HCT116 (cell line): ENCODE measurements at regions not wholly inside any gene's neighbourhood (a gene's known extent, or its start where the extent isn't known, plus 50 kb on each side); places are given as distances from the start of the nearest gene placed in this dataset.

Source experiments
- ATAC-seq: fragments of 200-7000 bp; cut with Tn5 transposase; 2 replicates; pipeline ENCODE4 v1.9.1; 2020; ENCODE audit warnings: mild to moderate bottlenecking, moderate library complexity
- BruUV-seq: library from RNA; stranded (reverse); fragments of 400-500 nt; replicated peaks from 2 replicates; lab custom pipeline; 2021; lab: Mats Ljungman, UMichigan
- CTCF ChIA-PET: fragments of 300-600 bp; sonication (Branson Sonifier 250); formaldehyde crosslinking; loops from one replicate; lab custom pipeline; 2021; ENCODE audit warnings: antibody characterized with exemption; lab: Charles Lee
- POLR2A ChIA-PET: fragments of 300-600, 350-600 bp; sonication (Branson Sonifier 250); formaldehyde crosslinking; loops from one replicate; lab custom pipeline; 2021; ENCODE audit warnings: antibody characterized with exemption; lab: Charles Lee
- RAD21 ChIA-PET, 2 experiments: fragments of 300-600 bp; sonication (Branson Sonifier 250); formaldehyde crosslinking; loops; one replicate each; lab custom pipeline; 2023; ENCODE audit warnings: low total read pairs in 2 of 2; ENCODE audit not compliant: uncharacterized antibody in 2 of 2, unreplicated experiment in 2 of 2, low non-redundant PET in 1 of 2; lab: Charles Lee
- DNase-seq: peaks from one replicate; pipeline ENCODE4 v3.0.0-alpha.2; 2010; ENCODE audit warnings: low read depth, low spot score
- H2AFZ ChIP-seq: fragments of 200-600 bp; shearing (Covaris generic), sonication (generic); 2 replicates; pipeline ENCODE4 v1.6.1; 2017; ENCODE audit warnings: low read depth, mixed run types, mixed read lengths, antibody characterized with exemption, low read length; ENCODE audit not compliant: poor library complexity, severe bottlenecking
- H3K27ac ChIP-seq: 2 replicates; pipeline ENCODE4 v1.5.1; 2012; ENCODE audit warnings: low read depth, low read length
- H3K27me3 ChIP-seq: fragments of 200-600 bp; sonication (generic); 2 replicates; pipeline ENCODE4 v1.6.1; 2016; ENCODE audit warnings: mixed run types, low read length, mixed read lengths; ENCODE audit not compliant: insufficient read depth
- H3K36me3 ChIP-seq, 2 experiments: fragments of 200-500 bp in 1 of 2; fragments of 200-600 bp in 1 of 2; sonication (Bioruptor generic) in 1 of 2; sonication (generic) in 1 of 2; 2 replicates each; pipeline versions ENCODE4 v1.5.1 to v1.6.1; 2014 to 2016; ENCODE audit warnings: low read length in 2 of 2, inconsistent platforms in 1 of 2, mixed read lengths in 1 of 2, mixed run types in 1 of 2; ENCODE audit not compliant: insufficient read depth in 2 of 2, control insufficient read depth in 1 of 2
- H3K4me1 ChIP-seq, 2 experiments: fragments of 200-600 bp in 1 of 2; sonication (generic) in 1 of 2; 2 replicates each; pipeline versions ENCODE4 v1.5.1 to v1.6.1; 2012 to 2017; ENCODE audit warnings: low read length in 2 of 2, inconsistent platforms in 1 of 2, mild to moderate bottlenecking in 1 of 2, mixed read lengths in 1 of 2, mixed run types in 1 of 2, moderate library complexity in 1 of 2; ENCODE audit not compliant: insufficient read depth in 2 of 2, control insufficient read depth in 1 of 2
- H3K4me2 ChIP-seq: fragments of 200-600 bp; sonication (generic); 2 replicates; pipeline ENCODE4 v1.6.1; 2017; ENCODE audit warnings: mixed run types, low read length, mixed read lengths
- H3K4me3 ChIP-seq, 2 experiments: fragments of 200-600 bp in 1 of 2; sonication (generic) in 1 of 2; replicated peaks in 1 of 2; 2 replicates each; pipeline ENCODE4 v1.5.1; 2011 to 2016; ENCODE audit warnings: low read length in 2 of 2, control low read depth in 1 of 2, low read depth in 1 of 2, mild to moderate bottlenecking in 1 of 2, mixed read lengths in 1 of 2, mixed run types in 1 of 2
- H3K79me2 ChIP-seq: fragments of 200-600 bp; sonication (generic); 2 replicates; pipeline ENCODE4 v1.6.1; 2017; ENCODE audit warnings: mild to moderate bottlenecking, mixed run types, low read length, moderate library complexity, mixed read lengths; ENCODE audit not compliant: insufficient read depth
- H3K9ac ChIP-seq: fragments of 200-600 bp; sonication (generic); 2 replicates; pipeline ENCODE4 v1.6.1; 2016; ENCODE audit warnings: low read length, mixed read lengths
- H3K9me2 ChIP-seq: fragments of 200-600 bp; sonication (generic), shearing (Covaris generic); 2 replicates; pipeline ENCODE4 v1.6.1; 2017; ENCODE audit warnings: mixed run types, mild to moderate bottlenecking, moderate library complexity; ENCODE audit not compliant: insufficient read depth
- H3K9me3 ChIP-seq, 2 experiments: fragments of 200-500 bp in 1 of 2; fragments of 200-600 bp in 1 of 2; sonication (Bioruptor generic) in 1 of 2; sonication (generic) in 1 of 2; 2 replicates each; pipeline ENCODE4 v1.6.1; 2014 to 2017; ENCODE audit warnings: low read length in 2 of 2, mixed read lengths in 2 of 2, inconsistent platforms in 1 of 2, low read depth in 1 of 2, mild to moderate bottlenecking in 1 of 2, mixed run types in 1 of 2, moderate library complexity in 1 of 2; ENCODE audit not compliant: control insufficient read depth in 1 of 2, insufficient read depth in 1 of 2
- H4K20me1 ChIP-seq: fragments of 200-600 bp; sonication (generic), shearing (Covaris generic); 2 replicates; pipeline ENCODE4 v1.6.1; 2017; ENCODE audit warnings: mixed run types, mild to moderate bottlenecking, moderate library complexity; ENCODE audit not compliant: insufficient read depth
- CEBPB ChIP-seq: IDR thresholded peaks from 2 replicates; pipeline ENCODE4 v1.6.1; 2012; ENCODE audit warnings: low read depth
- EGR1 ChIP-seq: IDR thresholded peaks from 2 replicates; pipeline ENCODE4 v1.6.1; 2012; ENCODE audit warnings: low read depth
- EZH2phosphoT487 ChIP-seq: fragments of 200-600 bp; IDR thresholded peaks from 2 replicates; pipeline ENCODE4 v1.6.1; 2018; ENCODE audit warnings: antibody characterized with exemption, borderline replicate concordance
- FOSL1 ChIP-seq: IDR thresholded peaks from 2 replicates; pipeline ENCODE4 v1.6.1; 2012; ENCODE audit warnings: low read depth
- JUND ChIP-seq: IDR thresholded peaks from 2 replicates; pipeline ENCODE4 v1.6.1; 2012
- POLR2A ChIP-seq: IDR thresholded peaks from 2 replicates; pipeline ENCODE4 v1.7.0; 2011; ENCODE audit warnings: borderline replicate concordance; ENCODE audit not compliant: insufficient read depth, insufficient read length; ENCODE audit errors: extremely low read depth
- SIN3A ChIP-seq: IDR thresholded peaks from 2 replicates; pipeline ENCODE4 v1.6.1; 2012; ENCODE audit warnings: low read depth
- TCF7L2 ChIP-seq: IDR thresholded peaks from 2 replicates; pipeline ENCODE4 v1.7.0; 2011; ENCODE audit warnings: borderline replicate concordance, inconsistent platforms; ENCODE audit not compliant: insufficient read depth, insufficient read length; ENCODE audit errors: extremely low read depth
- ZFX ChIP-seq: fragments of 450-650 bp; IDR thresholded peaks from 2 replicates; pipeline ENCODE4 v1.6.1; 2017
- ZNF274 ChIP-seq: fragments of 200-500 bp; sonication (Bioruptor generic); IDR thresholded peaks from 2 replicates; pipeline ENCODE4 v1.6.1; 2014; ENCODE audit warnings: mild to moderate bottlenecking, low read depth, low read length, inconsistent platforms
- intact Hi-C: fragments of 100-400 bp; cut with micrococcal nuclease; formaldehyde crosslinking; loops from 2 replicates; pipeline ENCODE4 v1.10.0; 2022
- TF ChIP-seq, protein P1 (sequence below): IDR thresholded peaks from 2 replicates; pipeline ENCODE4 v1.6.1; 2012
- TF ChIP-seq, protein P2 (sequence below): IDR thresholded peaks from 2 replicates; pipeline ENCODE4 v1.6.1; 2011; ENCODE audit warnings: mild to moderate bottlenecking, low read length, moderate library complexity; ENCODE audit not compliant: insufficient replicate concordance; ENCODE audit errors: extremely low read depth
- TF ChIP-seq, protein P3 (sequence below), 3 experiments: fragments of 200-600 bp in 1 of 3; sonication (generic) in 1 of 3; IDR thresholded peaks in 2 of 3; conservative IDR thresholded peaks in 1 of 3; 2 replicates each; pipeline ENCODE4 v1.5.1; 2012 to 2017; ENCODE audit warnings: low read depth in 2 of 3, low read length in 2 of 3, antibody characterized with exemption in 1 of 3, borderline replicate concordance in 1 of 3, control low read depth in 1 of 3, mild to moderate bottlenecking in 1 of 3, mixed read lengths in 1 of 3, mixed run types in 1 of 3, moderate library complexity in 1 of 3; ENCODE audit not compliant: insufficient read depth in 1 of 3
- TF ChIP-seq, protein P4 (sequence below): IDR thresholded peaks from 2 replicates; pipeline ENCODE4 v1.6.1; 2012; ENCODE audit warnings: low read depth
- TF ChIP-seq, protein P5 (sequence below): IDR thresholded peaks from 2 replicates; pipeline ENCODE4 v1.6.1; 2012

DNA sequence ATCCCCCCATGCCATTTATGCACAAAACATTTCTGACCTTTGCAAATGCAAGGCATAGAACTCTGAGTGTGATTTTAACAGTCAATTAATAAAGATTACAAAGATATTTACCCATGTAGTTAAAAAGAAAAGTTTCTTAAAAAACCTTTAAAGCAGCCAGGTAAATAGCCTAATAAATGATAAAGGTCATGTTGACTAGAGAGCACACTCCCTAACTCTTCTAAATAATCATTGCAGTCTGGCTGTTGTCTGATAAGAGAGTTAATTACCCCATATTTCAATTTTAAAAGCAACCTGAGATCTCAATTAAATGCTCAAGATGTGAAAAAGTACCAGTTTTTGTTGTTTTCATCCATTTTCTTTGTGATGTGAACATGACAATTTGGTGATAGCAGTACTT is 291.5 kb upstream of the SMIM31 start:
- DNase-seq (no peak), ATAC-seq (no peak)
- intact Hi-C loops: no loop called here
- POLR2A ChIA-PET: no interaction called here
- H3K9me2 ChIP-seq: no peaks in the 10 kb centered on the region
- H3K79me2 ChIP-seq: no peaks in the 10 kb centered on the region
- CTCF ChIA-PET: no interaction called here
- H2AFZ ChIP-seq: no peak overlapping the region
- no peaks in the 10 kb centered on the region for H3K4me1 ChIP-seq
- H3K9ac ChIP-seq: no peak overlapping the region
- no peaks in the 10 kb centered on the region for H3K27me3 ChIP-seq
- no peak overlapping the region for H3K4me2 ChIP-seq
- no peak overlapping the region for H3K27ac ChIP-seq
- no peaks in the 10 kb centered on the region for H3K36me3 ChIP-seq
- RAD21 ChIA-PET: no interaction called here
- H3K9me3 ChIP-seq: no peaks in the 10 kb centered on the region
- H4K20me1 ChIP-seq: no peaks in the 10 kb centered on the region
- TF ChIP-seq JUND: no peak
- TF ChIP-seq, protein P1, sequence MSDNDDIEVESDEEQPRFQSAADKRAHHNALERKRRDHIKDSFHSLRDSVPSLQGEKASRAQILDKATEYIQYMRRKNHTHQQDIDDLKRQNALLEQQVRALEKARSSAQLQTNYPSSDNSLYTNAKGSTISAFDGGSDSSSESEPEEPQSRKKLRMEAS: no peak
- no peak for TF ChIP-seq EGR1
- no peak for TF ChIP-seq CEBPB
- TF ChIP-seq EZH2phosphoT487: no peak
- TF ChIP-seq SIN3A: no peak
- TF ChIP-seq, protein P2, sequence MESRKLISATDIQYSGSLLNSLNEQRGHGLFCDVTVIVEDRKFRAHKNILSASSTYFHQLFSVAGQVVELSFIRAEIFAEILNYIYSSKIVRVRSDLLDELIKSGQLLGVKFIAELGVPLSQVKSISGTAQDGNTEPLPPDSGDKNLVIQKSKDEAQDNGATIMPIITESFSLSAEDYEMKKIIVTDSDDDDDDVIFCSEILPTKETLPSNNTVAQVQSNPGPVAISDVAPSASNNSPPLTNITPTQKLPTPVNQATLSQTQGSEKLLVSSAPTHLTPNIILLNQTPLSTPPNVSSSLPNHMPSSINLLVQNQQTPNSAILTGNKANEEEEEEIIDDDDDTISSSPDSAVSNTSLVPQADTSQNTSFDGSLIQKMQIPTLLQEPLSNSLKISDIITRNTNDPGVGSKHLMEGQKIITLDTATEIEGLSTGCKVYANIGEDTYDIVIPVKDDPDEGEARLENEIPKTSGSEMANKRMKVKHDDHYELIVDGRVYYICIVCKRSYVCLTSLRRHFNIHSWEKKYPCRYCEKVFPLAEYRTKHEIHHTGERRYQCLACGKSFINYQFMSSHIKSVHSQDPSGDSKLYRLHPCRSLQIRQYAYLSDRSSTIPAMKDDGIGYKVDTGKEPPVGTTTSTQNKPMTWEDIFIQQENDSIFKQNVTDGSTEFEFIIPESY: no peak
- no peak for TF ChIP-seq FOSL1
- TF ChIP-seq TCF7L2: no peak
- TF ChIP-seq ZNF274: no peak
- TF ChIP-seq ZFX: no peak
- TF ChIP-seq, protein P3, sequence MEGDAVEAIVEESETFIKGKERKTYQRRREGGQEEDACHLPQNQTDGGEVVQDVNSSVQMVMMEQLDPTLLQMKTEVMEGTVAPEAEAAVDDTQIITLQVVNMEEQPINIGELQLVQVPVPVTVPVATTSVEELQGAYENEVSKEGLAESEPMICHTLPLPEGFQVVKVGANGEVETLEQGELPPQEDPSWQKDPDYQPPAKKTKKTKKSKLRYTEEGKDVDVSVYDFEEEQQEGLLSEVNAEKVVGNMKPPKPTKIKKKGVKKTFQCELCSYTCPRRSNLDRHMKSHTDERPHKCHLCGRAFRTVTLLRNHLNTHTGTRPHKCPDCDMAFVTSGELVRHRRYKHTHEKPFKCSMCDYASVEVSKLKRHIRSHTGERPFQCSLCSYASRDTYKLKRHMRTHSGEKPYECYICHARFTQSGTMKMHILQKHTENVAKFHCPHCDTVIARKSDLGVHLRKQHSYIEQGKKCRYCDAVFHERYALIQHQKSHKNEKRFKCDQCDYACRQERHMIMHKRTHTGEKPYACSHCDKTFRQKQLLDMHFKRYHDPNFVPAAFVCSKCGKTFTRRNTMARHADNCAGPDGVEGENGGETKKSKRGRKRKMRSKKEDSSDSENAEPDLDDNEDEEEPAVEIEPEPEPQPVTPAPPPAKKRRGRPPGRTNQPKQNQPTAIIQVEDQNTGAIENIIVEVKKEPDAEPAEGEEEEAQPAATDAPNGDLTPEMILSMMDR (IDR thresholded peaks at IDR 0.05 in 2 of 3, conservative IDR thresholded peaks at IDR 0.05 in 1 of 3; ENCODE audit: borderline replicate concordance in 1 of 3, insufficient read depth in 1 of 3, low read depth in 2 of 3, low read length in 2 of 3): no peak
- TF ChIP-seq, protein P4, sequence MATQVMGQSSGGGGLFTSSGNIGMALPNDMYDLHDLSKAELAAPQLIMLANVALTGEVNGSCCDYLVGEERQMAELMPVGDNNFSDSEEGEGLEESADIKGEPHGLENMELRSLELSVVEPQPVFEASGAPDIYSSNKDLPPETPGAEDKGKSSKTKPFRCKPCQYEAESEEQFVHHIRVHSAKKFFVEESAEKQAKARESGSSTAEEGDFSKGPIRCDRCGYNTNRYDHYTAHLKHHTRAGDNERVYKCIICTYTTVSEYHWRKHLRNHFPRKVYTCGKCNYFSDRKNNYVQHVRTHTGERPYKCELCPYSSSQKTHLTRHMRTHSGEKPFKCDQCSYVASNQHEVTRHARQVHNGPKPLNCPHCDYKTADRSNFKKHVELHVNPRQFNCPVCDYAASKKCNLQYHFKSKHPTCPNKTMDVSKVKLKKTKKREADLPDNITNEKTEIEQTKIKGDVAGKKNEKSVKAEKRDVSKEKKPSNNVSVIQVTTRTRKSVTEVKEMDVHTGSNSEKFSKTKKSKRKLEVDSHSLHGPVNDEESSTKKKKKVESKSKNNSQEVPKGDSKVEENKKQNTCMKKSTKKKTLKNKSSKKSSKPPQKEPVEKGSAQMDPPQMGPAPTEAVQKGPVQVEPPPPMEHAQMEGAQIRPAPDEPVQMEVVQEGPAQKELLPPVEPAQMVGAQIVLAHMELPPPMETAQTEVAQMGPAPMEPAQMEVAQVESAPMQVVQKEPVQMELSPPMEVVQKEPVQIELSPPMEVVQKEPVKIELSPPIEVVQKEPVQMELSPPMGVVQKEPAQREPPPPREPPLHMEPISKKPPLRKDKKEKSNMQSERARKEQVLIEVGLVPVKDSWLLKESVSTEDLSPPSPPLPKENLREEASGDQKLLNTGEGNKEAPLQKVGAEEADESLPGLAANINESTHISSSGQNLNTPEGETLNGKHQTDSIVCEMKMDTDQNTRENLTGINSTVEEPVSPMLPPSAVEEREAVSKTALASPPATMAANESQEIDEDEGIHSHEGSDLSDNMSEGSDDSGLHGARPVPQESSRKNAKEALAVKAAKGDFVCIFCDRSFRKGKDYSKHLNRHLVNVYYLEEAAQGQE: no peak
- TF ChIP-seq, protein P5, sequence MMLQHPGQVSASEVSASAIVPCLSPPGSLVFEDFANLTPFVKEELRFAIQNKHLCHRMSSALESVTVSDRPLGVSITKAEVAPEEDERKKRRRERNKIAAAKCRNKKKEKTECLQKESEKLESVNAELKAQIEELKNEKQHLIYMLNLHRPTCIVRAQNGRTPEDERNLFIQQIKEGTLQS: no peak
- TF ChIP-seq POLR2A: no peak
- BruUV-seq: no TSS peak
- no peak overlapping the region for H3K4me3 ChIP-seq
